ENCODE measurements at regions not wholly inside any gene's neighbourhood (a gene's known extent, or its start where the extent isn't known, plus 50 kb on each side); places are given as distances from the start of the nearest gene placed in this dataset.

DNA sequence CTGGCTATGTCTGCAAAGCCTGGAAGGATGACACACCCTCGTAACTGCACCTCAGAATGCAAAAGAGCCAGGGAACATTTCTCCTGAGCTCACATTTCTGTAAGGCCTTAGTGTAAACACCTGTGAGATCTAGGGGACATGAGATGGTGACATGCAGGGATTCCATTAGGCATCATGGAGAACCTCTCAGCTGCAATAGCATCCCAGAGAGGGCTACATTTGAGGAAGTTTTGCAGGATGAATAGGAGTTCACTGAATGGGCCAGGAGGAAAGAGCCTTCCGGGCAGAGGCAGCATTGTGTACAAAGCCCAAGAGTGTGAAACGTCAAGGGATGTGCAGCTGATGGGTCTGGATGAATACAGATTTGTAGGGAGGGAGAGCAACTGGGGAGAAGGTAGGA, 223.0 kb upstream of the RPL38 start:
- TF ChIP-seq, protein P1, sequence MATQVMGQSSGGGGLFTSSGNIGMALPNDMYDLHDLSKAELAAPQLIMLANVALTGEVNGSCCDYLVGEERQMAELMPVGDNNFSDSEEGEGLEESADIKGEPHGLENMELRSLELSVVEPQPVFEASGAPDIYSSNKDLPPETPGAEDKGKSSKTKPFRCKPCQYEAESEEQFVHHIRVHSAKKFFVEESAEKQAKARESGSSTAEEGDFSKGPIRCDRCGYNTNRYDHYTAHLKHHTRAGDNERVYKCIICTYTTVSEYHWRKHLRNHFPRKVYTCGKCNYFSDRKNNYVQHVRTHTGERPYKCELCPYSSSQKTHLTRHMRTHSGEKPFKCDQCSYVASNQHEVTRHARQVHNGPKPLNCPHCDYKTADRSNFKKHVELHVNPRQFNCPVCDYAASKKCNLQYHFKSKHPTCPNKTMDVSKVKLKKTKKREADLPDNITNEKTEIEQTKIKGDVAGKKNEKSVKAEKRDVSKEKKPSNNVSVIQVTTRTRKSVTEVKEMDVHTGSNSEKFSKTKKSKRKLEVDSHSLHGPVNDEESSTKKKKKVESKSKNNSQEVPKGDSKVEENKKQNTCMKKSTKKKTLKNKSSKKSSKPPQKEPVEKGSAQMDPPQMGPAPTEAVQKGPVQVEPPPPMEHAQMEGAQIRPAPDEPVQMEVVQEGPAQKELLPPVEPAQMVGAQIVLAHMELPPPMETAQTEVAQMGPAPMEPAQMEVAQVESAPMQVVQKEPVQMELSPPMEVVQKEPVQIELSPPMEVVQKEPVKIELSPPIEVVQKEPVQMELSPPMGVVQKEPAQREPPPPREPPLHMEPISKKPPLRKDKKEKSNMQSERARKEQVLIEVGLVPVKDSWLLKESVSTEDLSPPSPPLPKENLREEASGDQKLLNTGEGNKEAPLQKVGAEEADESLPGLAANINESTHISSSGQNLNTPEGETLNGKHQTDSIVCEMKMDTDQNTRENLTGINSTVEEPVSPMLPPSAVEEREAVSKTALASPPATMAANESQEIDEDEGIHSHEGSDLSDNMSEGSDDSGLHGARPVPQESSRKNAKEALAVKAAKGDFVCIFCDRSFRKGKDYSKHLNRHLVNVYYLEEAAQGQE (IDR thresholded peaks at IDR 0.05; ENCODE audit: insufficient read depth in 1 of 2, low read depth in 2 of 2, low read length in 2 of 2), result no peak
- TF ChIP-seq POLR2AphosphoS5 (IDR thresholded peaks at IDR 0.05; ENCODE audit: low read depth, low read length), result no peak
- no peak for TF ChIP-seq TAF1 (IDR thresholded peaks at IDR 0.05; ENCODE audit: borderline replicate concordance, insufficient read depth, low read length)
- TF ChIP-seq SIN3A (IDR thresholded peaks at IDR 0.05; ENCODE audit: borderline replicate concordance, insufficient read depth, low read length), result no peak
- no peak for TF ChIP-seq FOXP2 (optimal IDR thresholded peaks at IDR 0.05; ENCODE audit: borderline replicate concordance, extremely low read depth, extremely low read length, insufficient read depth)

Data from PFSK-1 (cell line).